ENCODE measurements at regions not wholly inside any gene's neighbourhood (a gene's known extent, or its start where the extent isn't known, plus 50 kb on each side); places are given as distances from the start of the nearest gene placed in this dataset.

DNA sequence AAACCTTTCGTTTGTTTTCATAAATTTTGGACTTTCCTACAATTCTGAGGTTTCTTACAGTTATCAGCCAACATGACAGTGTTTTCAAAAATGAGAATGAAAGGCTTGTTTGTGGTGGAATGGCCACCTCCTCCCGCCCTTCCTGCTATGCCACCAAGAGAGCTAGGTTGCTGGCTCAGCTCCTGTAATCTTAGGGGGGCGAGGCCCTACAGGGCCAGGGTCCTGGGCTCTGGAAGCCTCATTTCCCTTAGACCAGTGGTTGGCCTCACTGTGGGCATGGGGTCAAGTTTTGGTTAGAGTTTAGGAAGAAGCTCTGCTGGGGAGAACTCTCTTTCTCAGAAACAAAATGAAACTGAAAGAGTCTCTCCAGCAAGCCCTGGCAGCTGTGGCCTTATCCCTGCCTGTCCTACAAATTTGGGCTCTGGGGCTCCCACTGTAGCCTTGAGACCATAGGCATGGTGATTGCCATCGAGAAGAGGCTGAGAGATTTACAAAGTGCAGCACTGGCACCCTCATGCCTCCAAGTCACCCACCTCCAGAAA is 66.2 kb downstream of the IRX1 start:
- TF ChIP-seq, protein P1, sequence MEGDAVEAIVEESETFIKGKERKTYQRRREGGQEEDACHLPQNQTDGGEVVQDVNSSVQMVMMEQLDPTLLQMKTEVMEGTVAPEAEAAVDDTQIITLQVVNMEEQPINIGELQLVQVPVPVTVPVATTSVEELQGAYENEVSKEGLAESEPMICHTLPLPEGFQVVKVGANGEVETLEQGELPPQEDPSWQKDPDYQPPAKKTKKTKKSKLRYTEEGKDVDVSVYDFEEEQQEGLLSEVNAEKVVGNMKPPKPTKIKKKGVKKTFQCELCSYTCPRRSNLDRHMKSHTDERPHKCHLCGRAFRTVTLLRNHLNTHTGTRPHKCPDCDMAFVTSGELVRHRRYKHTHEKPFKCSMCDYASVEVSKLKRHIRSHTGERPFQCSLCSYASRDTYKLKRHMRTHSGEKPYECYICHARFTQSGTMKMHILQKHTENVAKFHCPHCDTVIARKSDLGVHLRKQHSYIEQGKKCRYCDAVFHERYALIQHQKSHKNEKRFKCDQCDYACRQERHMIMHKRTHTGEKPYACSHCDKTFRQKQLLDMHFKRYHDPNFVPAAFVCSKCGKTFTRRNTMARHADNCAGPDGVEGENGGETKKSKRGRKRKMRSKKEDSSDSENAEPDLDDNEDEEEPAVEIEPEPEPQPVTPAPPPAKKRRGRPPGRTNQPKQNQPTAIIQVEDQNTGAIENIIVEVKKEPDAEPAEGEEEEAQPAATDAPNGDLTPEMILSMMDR (IDR thresholded peaks at IDR 0.05; ENCODE audit: low read depth, low read length): no peak
- in situ Hi-C loops (cut with HindIII; ENCODE audit: low sequenced_read_pairs): no loop called here
- H3K4me3 ChIP-seq (ENCODE audit: low read depth, low read length): no peak overlapping the region
- no peak for DNase-seq (ENCODE audit: low read depth, low spot score)

DNA sequence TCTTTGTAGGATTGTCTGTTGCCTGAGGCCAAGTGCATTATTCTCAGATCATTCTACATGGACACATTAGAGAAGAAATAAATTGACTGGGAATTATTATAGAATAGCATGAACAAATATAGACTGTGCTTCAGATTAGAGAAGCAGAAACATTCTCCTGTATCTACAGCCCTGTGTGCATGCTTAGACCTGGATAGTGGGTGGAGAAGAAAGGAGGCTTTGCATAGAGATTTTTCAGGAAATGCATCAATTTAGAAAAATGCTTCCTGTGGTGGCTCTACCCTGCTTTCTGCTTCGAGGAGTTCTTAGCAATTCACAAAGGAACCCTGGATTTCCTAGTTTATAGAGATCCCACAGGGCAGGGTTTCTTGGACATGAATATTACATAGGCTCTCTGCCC is 66.7 kb downstream of the IRX1 start:
- H3K4me3 ChIP-seq (ENCODE audit: low read depth, low read length): no peak overlapping the region
- DNase-seq (ENCODE audit: low read depth, low spot score): no peak
- in situ Hi-C loops (cut with HindIII; ENCODE audit: low sequenced_read_pairs): no loop called here
- TF ChIP-seq, protein P1 (IDR thresholded peaks at IDR 0.05; ENCODE audit: low read depth, low read length): no peak

DNA sequence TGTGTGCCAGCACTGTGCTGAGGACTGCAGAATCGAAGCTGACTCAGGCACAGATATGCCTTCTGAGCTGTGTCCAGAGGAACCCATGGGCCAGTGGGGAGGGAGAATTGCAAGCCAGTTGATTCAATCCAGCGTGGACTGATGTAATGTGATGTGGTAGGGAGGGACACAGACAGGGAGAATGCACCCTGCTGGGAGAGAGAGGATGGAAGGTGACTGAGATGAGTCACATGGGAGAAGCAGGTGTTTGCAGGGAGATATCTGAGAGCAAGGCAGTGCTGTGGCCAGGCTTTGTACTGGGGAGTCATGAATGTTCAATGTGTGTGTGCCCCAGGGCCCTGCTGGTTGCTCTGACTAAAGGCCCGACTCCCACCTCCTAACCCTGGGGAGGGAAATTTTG is 75.7 kb downstream of the IRX1 start:
- H3K4me3 ChIP-seq (ENCODE audit: low read depth, low read length): no peak overlapping the region
- TF ChIP-seq, protein P1 (IDR thresholded peaks at IDR 0.05; ENCODE audit: low read depth, low read length): no peak
- DNase-seq (ENCODE audit: low read depth, low spot score): no peak
- in situ Hi-C loops (cut with HindIII; ENCODE audit: low sequenced_read_pairs): no loop called here

DNA sequence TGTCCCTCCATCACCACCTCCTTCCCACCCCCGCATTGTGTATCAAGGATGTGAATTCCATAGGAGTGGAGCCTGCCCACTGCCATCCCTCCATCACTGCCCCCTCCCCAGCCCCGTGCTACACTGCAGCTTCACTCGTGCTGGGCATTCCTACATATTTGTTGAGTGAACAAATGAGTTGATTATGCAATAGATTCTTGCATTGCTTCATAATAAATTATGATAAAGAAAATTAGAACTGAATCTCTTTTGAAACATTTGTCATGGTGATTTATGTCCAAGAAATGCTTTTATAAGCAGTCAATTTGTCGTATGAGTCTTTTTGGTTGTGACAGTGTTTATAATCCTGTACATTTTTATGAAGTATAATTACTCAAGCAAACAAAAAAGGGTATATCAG is 83.2 kb downstream of the IRX1 start:
- TF ChIP-seq, protein P1 (IDR thresholded peaks at IDR 0.05; ENCODE audit: low read depth, low read length): no peak
- in situ Hi-C loops (cut with HindIII; ENCODE audit: low sequenced_read_pairs): no loop called here
- no peak for DNase-seq (ENCODE audit: low read depth, low spot score)
- no peak overlapping the region for H3K4me3 ChIP-seq (ENCODE audit: low read depth, low read length)

DNA sequence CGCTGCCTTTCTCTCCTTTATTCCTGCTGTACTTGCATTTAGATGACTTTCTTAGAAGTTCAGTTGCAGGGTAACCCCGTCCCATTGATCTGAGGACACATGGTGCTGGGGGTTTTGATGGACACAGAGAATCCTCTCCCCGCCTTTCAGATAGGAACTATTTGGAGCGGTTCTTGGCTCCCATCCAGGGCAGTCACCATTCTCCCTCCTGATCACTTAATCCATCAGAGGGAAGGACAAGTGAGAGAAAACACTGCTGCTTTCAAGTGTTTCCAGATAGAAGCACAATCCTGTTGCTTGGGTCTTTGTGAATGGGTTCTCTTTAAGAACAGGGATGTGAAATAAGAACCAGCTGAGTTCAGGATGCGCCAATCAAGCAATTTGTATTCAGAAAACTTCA is 85.2 kb downstream of the IRX1 start:
- no peak for DNase-seq (ENCODE audit: low read depth, low spot score)
- TF ChIP-seq, protein P1 (IDR thresholded peaks at IDR 0.05; ENCODE audit: low read depth, low read length): no peak
- H3K4me3 ChIP-seq (ENCODE audit: low read depth, low read length): no peak overlapping the region
- in situ Hi-C loops (cut with HindIII; ENCODE audit: low sequenced_read_pairs): no loop called here

DNA sequence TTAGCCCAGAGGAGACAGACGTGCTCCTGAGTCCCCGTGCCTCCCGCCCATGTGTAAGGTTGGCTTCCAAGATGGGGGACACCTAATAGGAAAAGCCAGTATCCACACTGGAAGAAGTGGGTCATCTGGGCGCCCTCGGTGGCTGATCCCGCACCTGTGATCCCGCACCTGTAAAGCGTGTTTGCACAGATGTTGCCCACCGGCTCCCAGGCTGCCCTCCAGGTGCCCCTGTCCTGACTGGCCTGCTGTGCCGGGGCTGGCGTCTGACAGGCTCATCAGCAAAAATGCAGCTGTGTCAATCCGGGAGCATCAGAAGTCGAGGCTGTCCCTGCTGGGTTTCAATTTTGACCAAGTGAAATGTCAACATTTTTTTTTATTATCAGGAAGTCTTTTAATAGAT is 88.5 kb downstream of the IRX1 start:
- TF ChIP-seq, protein P1 (IDR thresholded peaks at IDR 0.05; ENCODE audit: low read depth, low read length): no peak
- in situ Hi-C loops (cut with HindIII; ENCODE audit: low sequenced_read_pairs): no loop called here
- H3K4me3 ChIP-seq (ENCODE audit: low read depth, low read length): no peak overlapping the region
- DNase-seq (ENCODE audit: low read depth, low spot score): no peak

Data from astrocyte of the spinal cord (primary cell).